ENCODE measurements at regions not wholly inside any gene's neighbourhood (a gene's known extent, or its start where the extent isn't known, plus 50 kb on each side); places are given as distances from the start of the nearest gene placed in this dataset.

DNA sequence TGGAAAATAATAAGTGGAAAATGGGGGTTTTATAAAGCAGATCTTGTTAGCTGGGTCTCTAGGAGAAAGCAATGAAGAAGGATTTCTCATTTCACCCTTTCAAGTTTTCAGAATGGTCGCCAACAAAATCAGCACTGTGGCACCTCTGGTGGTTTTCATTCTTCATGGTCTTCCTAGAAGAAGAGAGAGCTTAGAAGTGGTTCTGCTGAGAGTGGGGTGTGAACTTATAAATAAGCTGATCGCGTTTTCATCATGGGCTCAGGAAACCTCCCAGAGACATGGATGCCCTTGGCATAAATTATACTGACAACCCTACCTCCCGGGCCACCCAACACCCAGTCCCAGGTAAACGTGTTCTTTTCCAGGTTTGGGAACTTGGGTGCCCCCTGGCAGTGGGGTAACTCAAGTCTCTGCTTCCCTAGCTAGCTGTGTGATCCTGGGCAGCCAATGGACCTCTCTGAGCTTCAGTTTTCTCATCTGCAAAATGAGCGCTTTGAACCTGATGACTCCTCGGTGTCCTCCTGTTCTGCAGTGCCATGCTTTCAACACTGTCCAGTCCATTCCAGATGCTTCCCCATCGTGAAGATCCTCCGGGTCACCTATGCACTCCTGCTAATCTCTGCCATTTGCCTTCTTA lies 72.6 kb upstream of the GRAMD1B start:
- Mint-ChIP-seq H3K9me3 (ENCODE audit: unreplicated experiment) (peaks cover 7% of the 10 kb centered on the region), H3K27me3 (ENCODE audit: unreplicated experiment) (peaks cover 17% of the 10 kb centered on the region), H3K4me3 (ENCODE audit: unreplicated experiment) (peak overlapping the region; percentile 99), H3K4me1 (ENCODE audit: low read depth, unreplicated experiment) (peaks cover 5% of the 10 kb centered on the region), H3K36me3 (ENCODE audit: unreplicated experiment) (no peaks in the 10 kb centered on the region), H3K27ac (ENCODE audit: unreplicated experiment) (no peak overlapping the region)
- no peak for DNase-seq
- TF ChIP-seq, protein P1, sequence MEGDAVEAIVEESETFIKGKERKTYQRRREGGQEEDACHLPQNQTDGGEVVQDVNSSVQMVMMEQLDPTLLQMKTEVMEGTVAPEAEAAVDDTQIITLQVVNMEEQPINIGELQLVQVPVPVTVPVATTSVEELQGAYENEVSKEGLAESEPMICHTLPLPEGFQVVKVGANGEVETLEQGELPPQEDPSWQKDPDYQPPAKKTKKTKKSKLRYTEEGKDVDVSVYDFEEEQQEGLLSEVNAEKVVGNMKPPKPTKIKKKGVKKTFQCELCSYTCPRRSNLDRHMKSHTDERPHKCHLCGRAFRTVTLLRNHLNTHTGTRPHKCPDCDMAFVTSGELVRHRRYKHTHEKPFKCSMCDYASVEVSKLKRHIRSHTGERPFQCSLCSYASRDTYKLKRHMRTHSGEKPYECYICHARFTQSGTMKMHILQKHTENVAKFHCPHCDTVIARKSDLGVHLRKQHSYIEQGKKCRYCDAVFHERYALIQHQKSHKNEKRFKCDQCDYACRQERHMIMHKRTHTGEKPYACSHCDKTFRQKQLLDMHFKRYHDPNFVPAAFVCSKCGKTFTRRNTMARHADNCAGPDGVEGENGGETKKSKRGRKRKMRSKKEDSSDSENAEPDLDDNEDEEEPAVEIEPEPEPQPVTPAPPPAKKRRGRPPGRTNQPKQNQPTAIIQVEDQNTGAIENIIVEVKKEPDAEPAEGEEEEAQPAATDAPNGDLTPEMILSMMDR (IDR thresholded peaks at IDR 0.05; ENCODE audit: partially characterized antibody, unreplicated experiment) = no peak

DNA sequence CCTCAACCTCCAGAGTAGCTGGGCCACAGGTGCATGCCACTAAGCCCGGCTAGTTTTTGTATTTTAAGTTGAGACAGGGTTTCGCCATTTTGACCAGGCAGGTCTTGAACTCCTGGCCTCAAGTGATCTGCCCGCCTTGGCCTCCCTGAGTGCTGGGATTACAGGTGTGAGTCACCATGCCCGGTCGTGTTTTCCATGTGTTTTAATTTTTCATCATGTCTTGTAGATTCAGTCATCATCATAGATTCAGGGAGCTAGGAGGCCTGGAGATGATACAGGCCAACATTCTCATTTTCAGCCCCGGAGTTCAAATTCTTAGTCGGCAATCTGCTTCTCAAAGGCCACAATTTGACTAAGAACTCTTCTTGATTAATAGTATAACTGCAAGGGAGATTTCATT lies 73.5 kb upstream of the GRAMD1B start:
- no peaks in the 10 kb centered on the region for H3K36me3 Mint-ChIP-seq (ENCODE audit: unreplicated experiment)
- H3K4me1 Mint-ChIP-seq (ENCODE audit: low read depth, unreplicated experiment) = peaks cover 8% of the 10 kb centered on the region
- H3K4me3 Mint-ChIP-seq (ENCODE audit: unreplicated experiment) = no peak overlapping the region
- H3K27me3 Mint-ChIP-seq (ENCODE audit: unreplicated experiment) = peaks cover 17% of the 10 kb centered on the region
- no peak for DNase-seq
- no peak overlapping the region for H3K27ac Mint-ChIP-seq (ENCODE audit: unreplicated experiment)
- H3K9me3 Mint-ChIP-seq (ENCODE audit: unreplicated experiment) = peaks cover 9% of the 10 kb centered on the region
- TF ChIP-seq, protein P1 (IDR thresholded peaks at IDR 0.05; ENCODE audit: partially characterized antibody, unreplicated experiment) = no peak

DNA sequence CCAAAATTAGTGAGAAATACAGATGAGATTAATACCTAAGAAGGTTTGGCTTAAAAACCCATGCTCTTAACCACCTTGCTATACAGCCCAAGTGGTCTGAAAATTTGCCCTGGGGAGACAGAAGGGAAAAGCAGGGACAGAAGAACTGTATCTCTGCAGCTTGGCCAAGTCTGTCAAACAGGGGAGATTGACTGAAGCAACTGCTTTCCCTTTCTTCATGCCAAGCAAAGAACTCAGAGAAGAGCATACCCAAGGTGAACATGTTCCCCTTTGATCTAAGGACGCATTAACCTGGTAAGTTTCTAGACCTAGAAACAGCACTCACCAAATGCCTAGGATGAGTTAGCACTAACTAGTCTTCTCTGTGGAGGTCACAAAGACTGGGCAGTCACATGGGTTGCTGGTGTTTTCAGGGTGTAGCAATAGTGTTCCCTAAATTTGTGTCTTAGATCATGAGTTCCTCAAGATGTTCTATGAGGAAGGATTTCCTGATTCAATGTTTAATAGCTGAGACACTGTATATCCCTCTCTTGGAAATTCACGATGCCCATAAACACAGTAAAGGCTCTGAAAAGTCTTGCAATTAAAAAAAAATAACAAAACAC lies 75.6 kb upstream of the GRAMD1B start:
- Mint-ChIP-seq H3K27me3 (ENCODE audit: unreplicated experiment) (peaks cover 17% of the 10 kb centered on the region), H3K36me3 (ENCODE audit: unreplicated experiment) (no peaks in the 10 kb centered on the region), H3K4me3 (ENCODE audit: unreplicated experiment) (no peak overlapping the region), H3K9me3 (ENCODE audit: unreplicated experiment) (peaks cover 6% of the 10 kb centered on the region), H3K27ac (ENCODE audit: unreplicated experiment) (no peak overlapping the region), H3K4me1 (ENCODE audit: low read depth, unreplicated experiment) (peaks cover 15% of the 10 kb centered on the region)
- no peak for DNase-seq
- TF ChIP-seq, protein P1 (IDR thresholded peaks at IDR 0.05; ENCODE audit: partially characterized antibody, unreplicated experiment) = no peak

DNA sequence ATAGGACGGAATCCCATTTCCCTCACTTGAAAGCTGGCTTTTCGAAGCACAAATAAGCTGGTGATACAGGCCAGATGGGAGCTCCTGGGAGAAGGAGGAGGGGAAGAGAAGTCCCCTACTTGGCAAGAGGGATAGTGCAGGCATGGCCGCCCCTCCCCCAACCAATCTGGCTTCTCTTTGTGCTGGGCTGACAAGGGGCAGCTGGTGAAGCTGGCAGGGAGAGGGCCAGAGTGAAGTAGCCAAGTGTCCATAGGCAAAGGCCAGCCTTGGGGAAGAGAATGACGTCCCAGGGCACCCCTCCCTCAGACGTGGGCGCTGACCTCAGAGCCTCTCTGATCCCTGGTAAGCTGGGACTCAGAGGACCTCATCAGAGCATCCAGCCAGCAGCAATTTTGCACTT lies 78.7 kb upstream of the GRAMD1B start:
- TF ChIP-seq, protein P1 (IDR thresholded peaks at IDR 0.05; ENCODE audit: partially characterized antibody, unreplicated experiment) = peak; percentile 26
- Mint-ChIP-seq H3K4me3 (ENCODE audit: unreplicated experiment) (peak overlapping the region; percentile 3), H3K27me3 (ENCODE audit: unreplicated experiment) (peaks cover 3% of the 10 kb centered on the region), H3K27ac (ENCODE audit: unreplicated experiment) (peak overlapping the region; percentile 92), H3K36me3 (ENCODE audit: unreplicated experiment) (peaks cover 10% of the 10 kb centered on the region), H3K9me3 (ENCODE audit: unreplicated experiment) (peaks cover 4% of the 10 kb centered on the region), H3K4me1 (ENCODE audit: low read depth, unreplicated experiment) (peaks cover 19% of the 10 kb centered on the region)
- peak; percentile 86 for DNase-seq

DNA sequence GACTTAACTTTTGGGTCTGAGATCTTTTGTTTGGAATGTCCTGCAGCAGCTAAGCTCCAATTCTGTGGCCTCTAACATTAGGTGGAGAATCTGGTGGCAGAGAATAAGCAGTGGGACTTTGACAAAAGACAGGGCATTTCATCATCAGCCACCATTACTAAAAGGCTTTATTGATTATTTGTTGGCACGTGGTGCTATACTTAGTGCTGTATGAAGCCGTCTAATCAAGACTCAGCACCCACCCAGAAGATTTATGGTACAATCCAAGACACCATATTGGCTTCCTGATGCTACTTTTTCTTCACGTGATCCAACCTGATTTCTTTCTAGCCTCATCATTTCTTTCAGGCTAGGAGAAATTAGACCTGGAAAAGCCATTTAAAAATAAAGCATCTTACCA lies 80.7 kb upstream of the GRAMD1B start:
- no peak overlapping the region for H3K4me3 Mint-ChIP-seq (ENCODE audit: unreplicated experiment)
- DNase-seq = no peak
- peaks cover 3% of the 10 kb centered on the region for H3K27me3 Mint-ChIP-seq (ENCODE audit: unreplicated experiment)
- H3K4me1 Mint-ChIP-seq (ENCODE audit: low read depth, unreplicated experiment) = peaks cover 19% of the 10 kb centered on the region
- H3K36me3 Mint-ChIP-seq (ENCODE audit: unreplicated experiment) = peaks cover 10% of the 10 kb centered on the region
- H3K9me3 Mint-ChIP-seq (ENCODE audit: unreplicated experiment) = peaks cover 4% of the 10 kb centered on the region
- H3K27ac Mint-ChIP-seq (ENCODE audit: unreplicated experiment) = no peak overlapping the region
- TF ChIP-seq, protein P1 (IDR thresholded peaks at IDR 0.05; ENCODE audit: partially characterized antibody, unreplicated experiment) = no peak
